HuH-7 (cell line): ENCODE measurements at regions not wholly inside any gene's neighbourhood (a gene's known extent, or its start where the extent isn't known, plus 50 kb on each side); places are given as distances from the start of the nearest gene placed in this dataset.

Experiments used
- DNase-seq: peaks from one replicate; pipeline ENCODE4 v3.0.0; 2011; ENCODE audit warnings: low spot score

DNA sequence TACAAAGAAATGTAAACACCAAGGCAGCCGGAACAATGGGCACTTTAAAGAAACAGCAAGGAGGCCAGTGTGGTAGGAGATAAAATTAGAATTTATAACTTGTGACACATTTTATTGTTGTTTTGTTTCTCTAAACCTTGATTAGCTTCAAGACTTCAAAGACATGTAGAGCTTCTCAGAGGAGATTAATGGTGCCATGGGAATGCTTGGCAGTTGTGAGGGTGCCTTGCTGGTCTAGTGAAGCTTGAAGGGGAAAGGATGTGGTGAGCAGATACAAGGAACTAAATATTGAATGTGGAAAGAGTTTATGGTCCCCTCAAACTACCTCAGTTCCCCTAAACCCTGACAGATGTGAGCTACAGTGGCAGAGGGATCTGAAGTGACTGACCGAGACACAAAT, 322.4 kb upstream of the ADAMTS16 start:
- DNase-seq: no peak

DNA sequence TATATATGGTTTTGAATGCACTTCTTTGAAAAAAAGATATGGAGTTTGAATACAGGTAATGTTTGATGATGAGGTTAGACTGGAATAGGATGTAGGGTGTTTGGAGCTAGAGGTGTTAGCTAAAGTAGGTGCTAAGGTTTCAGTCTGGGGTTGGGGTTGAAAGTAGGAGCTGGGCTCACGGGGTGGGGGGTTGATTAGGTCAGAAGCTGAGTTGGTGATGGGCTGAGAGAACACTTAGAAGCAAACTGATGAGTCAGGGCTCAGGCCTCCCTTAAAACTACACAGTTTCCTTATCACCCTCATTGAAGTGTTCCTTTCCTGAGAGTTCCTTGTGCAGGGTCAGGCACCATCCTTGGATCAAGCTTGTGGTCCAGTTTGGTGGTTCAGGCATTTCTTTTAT, 308.8 kb upstream of the ADAMTS16 start:
- DNase-seq: no peak

DNA sequence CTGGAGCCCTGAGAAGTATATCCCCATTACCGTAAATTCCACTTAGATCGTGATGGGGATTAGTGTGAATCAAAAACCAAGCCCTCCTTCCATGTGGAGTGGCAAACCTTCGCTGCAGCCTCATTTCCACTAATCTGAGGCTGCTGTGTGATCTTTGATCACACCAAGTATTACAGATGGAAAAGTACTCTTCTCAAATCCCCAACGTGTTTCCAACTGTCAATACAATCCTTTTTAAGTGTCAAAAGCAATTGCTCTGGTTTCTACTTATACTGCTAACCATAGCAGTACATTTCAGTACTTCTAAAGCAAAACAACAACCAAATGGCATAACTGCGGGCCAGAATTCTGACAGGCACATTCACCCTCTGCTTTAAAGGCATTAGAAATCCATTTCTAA, 307.7 kb upstream of the ADAMTS16 start:
- DNase-seq: no peak

DNA sequence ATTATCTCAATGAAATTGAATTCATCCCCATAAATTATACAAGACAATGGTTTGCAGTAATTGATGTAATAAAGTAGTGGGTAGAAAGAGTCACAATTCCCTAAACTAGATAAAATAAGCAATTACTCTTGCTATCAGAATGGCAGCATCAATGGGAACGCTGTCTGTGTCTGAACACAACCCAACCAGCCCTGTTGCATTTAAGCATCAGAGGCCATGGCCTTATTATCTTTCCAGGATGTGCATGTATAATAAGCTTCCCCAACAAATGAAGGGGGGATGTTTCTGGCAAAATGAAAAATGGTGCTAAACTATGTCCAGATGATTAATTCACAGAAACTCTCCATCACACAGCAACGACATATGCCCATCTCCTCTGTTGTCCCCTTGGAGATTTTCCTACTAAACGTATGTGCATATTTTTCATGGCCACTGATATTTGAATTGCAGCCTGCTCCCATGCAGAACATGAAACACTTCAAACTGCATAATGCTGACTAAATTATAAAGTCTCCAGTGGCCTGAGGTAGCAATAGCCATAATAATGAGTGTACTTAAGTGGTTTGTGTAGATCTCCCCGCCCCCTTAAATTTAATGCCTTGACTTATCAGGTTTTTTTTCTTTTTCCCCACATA, 306.9 kb upstream of the ADAMTS16 start:
- no peak for DNase-seq

DNA sequence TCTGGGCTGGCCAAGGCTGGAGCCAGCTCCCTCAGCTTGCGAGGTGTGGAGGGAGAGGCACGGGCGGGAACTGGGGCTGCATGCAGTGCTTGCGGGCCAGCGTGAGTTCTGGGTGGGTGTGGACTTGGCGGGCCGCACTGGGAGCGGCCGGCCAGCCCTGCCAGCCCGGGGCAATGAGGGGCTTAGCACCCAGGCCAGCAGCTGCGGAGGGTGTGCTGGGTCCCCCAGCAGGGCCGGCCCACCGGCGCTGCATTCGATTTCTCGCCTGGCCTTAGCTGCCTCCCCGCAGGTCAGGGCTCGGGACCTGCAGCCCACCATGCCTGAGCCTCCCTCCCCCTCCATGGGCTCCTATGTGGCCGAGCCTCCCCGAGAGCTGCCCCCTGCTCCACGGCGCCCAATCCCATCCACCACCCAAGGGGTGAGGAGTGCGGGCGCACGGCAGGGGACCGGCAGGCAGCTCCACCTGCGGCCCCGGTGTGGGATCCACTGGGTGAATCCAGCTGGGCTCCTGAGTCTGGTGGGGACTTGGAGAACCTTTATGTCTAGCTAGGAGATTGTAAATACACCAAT, 302.6 kb upstream of the ADAMTS16 start:
- DNase-seq: no peak

DNA sequence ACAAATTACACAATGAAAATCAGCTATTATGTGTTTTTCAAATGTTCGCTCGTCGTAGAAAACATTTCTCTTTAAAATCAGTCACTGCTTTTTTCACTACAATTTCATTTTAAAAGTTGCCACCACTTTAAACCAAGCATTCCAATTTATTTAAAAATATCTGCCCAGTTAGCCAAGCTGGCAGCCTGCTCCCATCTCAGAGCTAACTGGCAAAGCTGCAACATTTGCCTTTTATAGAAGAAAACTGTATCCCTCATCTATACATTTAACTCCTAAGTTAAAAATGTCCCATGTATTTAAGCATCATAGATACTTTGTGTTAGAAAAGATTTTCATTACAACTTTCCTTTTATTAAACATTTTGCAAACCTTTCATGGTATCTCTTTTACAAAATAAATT, 294.9 kb upstream of the ADAMTS16 start:
- DNase-seq: no peak

DNA sequence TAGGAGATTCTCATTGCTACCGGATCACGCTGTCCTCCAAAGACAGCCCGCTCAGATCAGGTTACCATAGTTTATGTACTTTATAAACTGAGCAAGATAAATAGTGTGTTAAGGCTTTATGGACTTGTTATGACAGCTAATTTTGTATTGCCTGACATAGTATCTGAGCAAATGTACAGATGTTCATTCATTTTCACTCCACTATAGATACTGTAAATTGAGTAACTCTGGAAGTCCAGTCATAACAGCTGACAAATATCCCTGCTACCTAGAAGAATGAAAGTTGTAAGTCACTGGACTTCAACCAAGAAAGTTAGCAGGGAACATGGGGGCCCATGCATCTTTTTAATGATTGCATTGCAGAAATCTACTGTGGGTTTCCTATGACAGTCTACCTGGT, 292.4 kb upstream of the ADAMTS16 start:
- no peak for DNase-seq

DNA sequence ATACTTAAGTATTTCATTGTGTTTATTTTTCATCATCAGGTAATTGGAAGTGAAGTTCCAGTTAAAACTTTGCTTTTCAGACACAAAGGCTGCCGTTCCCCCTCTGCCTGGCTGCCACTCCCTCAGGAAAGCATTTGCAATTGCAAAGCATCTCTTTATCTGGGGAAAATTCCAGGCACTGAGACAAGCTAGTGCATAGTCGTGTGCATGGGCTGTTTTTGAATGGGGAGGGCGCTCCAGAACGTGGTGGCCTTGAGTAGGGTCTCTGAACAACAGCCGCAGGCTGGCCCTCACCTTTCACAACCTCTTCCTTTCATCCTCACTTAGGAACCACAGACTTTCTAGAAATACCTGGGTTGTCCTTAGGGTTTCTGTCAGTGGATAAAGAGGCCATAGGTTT, 285.1 kb upstream of the ADAMTS16 start:
- no peak for DNase-seq

DNA sequence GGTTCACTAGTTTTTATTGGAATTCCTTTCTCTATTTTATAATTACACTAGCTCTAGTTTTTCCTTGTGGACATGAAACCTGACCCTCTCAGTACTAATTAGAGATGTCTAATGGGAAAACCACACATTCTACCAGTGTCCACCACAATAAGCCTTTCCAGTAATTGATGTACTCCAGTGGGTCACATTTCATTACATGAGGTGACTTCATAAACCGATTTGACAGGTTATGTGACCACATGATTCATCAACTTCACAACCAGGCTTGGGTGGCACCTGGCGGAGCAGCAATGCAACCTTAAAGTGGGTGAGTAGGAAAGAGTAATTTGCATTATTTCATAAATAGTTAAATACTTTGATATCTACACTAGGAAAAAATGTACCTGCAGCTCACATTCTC, 284.2 kb upstream of the ADAMTS16 start:
- DNase-seq: no peak

DNA sequence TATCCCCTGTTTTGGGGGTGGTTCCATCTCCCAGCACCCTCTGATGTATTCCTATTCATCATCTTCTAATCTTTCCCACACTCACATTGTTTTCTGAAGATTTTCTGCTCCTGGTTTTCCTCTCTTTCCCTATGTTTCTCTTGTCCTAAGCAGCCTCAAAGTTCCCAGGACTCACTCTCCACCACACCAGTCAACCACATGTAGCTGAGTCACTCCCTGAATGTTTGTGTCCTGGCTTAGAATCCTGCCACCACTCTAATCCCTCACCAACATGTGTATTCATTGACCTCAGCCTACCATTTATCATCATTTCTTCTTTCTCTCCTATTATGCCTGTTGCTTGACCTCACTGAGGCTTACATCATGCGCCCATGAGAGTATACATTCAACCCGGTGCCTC, 282.4 kb upstream of the ADAMTS16 start:
- no peak for DNase-seq

DNA sequence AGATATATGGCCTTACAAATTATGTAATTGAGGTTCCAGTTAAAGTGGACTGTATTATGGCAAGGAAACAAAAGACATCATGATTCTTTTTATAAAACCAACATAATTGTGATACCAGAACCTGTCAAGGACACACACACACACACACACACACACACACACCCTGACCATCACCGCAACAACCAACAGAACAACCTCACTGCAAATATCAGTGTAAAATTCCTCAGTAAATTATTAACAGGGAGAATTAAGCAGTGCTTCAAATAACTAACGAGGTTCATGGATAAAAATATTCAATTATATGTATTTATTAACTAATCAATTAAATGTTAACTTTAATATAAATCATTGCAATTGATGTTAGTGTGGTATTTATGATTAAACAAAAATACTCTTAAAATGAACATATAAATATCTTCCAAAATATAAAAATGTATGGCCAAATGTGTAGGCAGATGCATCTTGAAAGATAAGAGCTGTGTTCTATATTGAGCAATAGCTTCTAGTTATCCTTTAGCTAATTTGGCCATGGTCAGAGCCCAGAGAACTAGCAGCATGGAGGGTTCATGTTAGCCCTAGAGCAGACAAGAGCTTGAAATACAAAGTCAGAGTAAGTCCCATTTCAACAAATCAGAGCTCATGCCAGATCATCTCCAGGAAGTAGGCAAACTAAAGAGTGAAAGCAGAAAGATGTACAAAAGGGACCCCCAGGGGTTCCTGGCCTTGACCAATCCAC, 280.5 kb upstream of the ADAMTS16 start:
- no peak for DNase-seq

DNA sequence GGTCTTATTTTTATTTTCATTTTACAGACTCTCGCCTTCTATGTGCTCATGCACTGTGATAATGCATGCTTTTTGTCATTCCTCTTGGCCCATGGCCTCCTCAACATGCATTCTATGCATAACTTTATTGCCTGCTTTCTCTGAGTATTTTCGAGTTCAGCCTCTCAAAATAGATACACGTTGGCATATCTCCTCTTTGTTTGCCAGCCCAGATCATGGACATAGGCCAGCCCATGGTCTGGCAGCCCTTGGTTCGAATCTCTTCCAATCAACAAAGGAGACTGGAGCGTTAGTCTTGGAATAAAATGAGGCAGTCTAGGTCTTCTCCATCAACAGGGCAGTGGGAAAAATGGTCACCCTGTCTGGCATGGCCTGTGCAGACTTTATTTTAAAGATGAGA, 279.5 kb upstream of the ADAMTS16 start:
- no peak for DNase-seq

DNA sequence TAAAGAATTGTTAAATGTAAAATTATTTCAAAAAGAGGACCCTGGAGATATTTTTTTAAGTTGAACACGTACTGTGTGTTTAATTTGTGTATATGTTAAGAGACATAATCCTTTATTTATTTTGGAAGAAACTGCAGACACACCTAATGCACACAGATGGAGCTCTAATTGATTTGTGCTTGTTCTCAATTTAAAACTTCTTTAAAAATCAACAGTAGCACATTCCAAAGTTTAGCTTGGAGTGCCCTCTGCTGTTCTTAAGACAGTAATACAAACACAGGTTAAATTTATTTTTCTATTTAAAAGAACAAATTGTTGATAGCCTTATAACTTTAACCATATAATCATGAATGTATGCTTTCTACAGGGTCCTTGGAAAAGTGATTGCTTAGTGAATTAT, 277.6 kb upstream of the ADAMTS16 start:
- peak; percentile 20 for DNase-seq

DNA sequence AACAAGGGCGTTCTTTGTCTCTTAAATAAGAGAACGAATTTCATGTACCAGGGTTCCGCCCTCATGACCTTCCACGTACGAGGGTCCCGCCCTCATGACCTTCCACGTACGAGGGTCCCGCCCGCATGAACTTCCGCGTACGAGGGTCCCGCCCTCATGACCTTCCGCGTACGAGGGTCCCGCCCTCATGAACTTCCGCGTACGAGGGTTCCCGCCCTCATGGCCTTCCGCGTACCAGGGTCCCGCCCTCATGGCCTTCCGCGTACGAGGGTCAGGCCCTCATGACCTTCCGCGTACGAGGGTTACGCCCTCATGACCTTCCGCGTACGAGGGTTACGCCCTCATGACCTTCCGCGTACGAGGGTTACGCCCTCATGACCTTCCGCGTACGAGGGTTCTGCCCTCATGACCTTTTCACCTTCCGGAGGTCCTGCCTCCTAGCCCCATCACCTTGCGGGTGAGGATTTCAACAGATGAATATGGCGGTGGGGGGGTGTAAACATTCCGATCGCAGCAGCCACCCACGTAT, 273.9 kb upstream of the ADAMTS16 start:
- no peak for DNase-seq

DNA sequence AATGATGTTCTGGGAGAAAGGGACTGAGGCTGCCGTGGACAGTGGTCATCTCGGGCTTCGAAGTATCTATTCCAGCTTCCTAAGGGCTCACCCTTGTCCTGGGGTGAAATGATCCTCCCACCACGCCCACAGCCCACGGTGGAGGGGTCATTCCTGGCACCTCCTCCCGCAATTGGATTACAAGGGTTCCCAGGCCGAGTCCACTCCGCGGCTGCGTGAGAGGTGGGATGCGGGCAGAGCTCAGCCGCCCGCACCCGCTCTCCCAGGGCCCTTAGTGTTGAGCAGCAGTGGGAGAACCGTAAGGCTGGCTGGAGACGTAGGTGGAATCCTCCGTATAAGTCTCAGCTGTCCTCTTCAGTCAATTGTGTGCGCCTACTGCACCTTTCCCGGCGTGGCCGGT, 273.3 kb upstream of the ADAMTS16 start:
- no peak for DNase-seq

DNA sequence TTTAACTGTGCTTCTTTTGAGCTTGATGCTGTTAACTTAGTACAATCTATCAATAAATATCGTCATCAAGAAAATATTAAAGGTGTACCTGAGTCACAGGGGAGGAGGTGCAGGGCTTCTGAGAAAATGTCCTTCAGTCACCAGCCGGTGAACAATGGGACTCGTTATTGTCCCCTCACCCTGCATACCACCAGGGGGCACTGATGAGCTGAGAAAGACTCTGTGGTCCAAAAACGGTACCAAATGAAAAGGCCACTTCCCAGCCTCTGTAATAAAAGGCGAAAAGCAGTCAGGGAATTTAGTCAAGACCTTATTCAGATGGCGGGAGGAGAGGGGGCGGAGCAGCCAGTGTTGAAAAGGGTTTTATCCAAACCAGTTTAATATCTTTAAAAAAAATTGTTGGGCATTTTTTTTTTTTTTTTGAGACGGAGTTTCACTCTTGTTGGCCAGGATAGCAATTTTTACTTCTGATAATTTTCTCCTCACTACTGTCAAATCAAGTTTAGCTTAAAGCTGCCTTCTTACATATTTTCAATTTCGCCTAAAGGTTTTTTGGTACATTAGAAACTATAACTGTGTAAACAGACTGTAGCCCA, 271.9 kb upstream of the ADAMTS16 start:
- peak; percentile 66 for DNase-seq

DNA sequence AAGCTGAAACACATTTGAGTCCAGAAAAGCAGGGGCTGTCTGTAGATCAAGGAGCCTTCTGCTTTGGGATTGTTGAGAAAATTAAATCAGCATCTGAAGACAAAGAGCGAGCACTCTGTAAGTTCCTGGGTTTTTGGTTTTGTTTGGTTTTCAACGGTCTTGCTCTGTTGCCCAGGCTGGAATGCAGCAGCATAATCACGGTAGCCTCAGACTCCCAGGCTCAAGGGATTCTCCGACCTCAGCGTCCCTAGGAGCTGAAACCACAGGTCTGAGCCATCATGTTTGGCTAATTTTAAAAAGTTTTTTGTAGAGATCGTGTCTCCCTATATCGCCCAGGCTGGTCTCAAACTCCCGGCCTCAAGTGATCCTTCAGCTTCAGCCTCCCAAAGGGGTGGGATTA, 266.5 kb upstream of the ADAMTS16 start:
- no peak for DNase-seq

DNA sequence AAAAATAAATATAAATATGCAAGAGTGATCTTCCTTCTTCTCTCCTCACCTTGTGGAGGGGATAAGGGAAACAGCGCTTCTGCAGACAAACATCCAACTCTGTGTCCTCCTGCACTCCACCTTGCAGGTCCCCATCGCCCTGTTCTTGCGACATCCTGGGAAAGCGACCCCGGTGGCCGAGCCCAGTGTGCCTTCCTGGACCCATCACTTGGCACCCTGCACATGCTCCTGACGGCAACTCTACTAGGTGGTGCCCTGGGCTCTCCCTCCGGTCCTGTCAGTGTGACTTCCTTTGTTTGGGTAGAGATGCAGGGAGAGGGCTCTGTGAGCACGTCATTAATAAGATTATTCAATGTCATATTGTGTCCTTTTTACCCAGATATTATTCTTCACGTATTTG, 266.0 kb upstream of the ADAMTS16 start:
- DNase-seq: no peak

DNA sequence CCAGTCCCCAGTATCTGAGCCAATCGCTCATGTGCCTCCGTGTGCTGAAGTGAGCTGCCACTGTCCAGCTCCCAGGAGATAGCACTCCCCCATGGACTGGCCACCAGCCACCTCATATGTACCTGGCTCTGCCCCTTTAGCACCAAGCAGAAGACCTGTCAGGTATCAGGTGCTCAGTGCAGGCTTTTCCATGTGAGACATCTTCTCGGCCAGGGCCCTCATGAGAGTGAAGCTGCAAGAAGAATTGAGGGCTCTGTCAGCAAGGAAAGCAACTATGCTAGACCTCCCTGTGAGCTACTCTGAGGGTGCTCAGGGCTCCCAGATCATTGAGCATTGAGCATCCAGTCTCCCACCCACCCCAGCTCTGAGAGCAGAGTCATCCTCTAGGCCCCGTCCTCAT, 264.2 kb upstream of the ADAMTS16 start:
- DNase-seq: no peak

DNA sequence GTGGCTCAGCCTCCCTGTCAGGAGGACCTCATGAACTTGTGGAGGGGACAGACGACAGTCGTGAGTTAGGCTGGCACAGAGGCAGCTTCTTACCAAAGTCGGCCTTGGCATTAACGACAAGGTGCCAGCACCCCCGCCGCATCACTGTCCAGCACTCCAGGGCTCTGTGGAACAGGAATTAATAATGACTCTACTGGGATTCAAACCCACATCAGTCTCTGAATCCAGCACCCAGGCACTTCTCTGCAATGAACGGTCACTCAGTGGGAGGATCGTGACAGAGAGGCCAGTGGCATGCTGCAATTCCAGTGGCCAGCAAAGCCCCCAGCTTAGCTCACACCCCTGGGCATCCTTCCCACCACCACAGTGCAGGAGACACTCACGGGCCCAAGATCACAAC, 263.3 kb upstream of the ADAMTS16 start:
- no peak for DNase-seq

DNA sequence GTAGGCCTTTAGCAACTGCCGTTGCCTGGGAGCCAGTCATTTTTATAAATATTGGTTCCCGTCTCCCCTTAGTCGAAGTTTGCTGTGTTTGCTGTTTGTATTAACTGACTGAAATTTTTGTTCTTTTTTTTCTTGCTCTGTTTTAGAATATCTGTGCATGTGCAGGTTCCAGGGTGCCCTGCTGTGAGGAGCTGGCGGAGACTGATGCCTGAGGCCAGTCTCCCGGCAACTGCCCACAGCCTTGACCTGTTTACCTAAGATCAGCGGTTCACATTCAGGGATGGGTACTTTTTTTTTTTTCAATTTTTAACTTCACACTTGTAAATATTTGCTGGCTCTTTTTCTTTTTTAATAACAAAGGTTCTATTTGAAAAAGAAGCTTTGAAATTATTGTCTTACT, 262.6 kb upstream of the ADAMTS16 start:
- DNase-seq: no peak

DNA sequence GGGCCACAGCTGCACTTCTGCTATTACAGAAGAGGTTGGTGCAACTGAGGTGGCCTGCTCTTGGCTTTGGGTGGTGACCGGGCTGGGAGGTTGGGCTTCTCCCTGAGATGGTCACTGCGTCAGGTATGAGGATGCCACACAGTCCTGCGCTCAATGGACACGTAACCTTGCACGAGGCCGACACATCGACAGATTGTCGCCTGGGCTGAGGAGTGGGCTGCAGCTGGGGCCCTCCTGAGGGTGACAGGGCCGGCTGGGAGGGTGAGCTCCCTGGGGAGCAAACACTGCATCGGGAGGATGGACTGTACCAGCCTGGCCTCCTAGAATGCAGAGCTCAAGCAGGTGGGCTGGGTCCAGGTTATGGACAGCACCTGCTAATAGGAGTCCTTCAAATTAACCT, 261.1 kb upstream of the ADAMTS16 start:
- no peak for DNase-seq

DNA sequence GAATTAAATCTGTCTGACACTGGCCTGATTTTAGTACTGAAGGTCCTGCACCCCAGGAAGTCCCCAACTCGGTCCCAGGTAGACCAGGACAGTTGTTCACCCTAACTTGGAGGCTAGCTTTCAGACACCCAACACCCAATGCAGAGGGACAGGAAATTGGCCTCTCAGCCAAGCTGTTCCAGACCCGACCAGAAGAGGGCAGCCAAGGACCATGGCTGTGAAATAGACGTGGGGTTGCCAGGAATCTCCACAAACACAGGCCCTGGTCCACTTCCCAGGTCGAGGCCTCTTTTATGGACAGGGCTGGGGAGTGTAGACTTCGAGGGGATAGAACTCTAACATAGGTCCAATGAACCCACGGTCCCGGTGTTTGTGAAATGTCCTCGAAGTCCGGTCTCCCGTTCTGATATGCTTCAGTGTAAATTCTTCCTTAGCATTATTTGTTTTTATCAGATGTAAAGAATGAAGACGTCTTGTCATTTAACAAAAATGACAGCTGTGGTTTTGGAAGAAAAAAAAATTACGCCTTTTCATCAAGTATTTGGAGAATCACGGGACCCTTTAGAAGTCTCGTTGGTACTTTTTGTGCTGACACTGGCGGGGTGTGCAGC, 260.3 kb upstream of the ADAMTS16 start:
- peak; percentile 53 for DNase-seq
